HG03025 (cell line): ENCODE measurements at regions not wholly inside any gene's neighbourhood (a gene's known extent, or its start where the extent isn't known, plus 50 kb on each side); places are given as distances from the start of the nearest gene placed in this dataset.

Source experiments
- ATAC-seq: cut with Tn5 transposase; IDR thresholded peaks from one replicate; pipeline ENCODE4 v1.9.1; 2021; ENCODE audit warnings: mild to moderate bottlenecking, moderate library complexity; ENCODE audit not compliant: unreplicated experiment, low FRiP score

- ATAC-seq = no peak
Measured at GRCh38 chr9:82563841-82564240, 499.1 kb downstream of the RASEF start.

GRCh38 chr9:82565188-82565969 is 497.6 kb downstream of the RASEF start:
- ATAC-seq = no peak

GRCh38 chr9:82567953-82568352 is 495.0 kb downstream of the RASEF start:
- no peak for ATAC-seq

GRCh38 chr9:82570226-82570625 is 492.7 kb downstream of the RASEF start:
- no peak for ATAC-seq

- ATAC-seq = no peak
Measured at GRCh38 chr9:82571540-82571939, 491.4 kb downstream of the RASEF start.

GRCh38 chr9:82572146-82572545 is 490.8 kb downstream of the RASEF start:
- ATAC-seq = no peak

GRCh38 chr9:82574911-82575310 is 488.0 kb downstream of the RASEF start:
- ATAC-seq = no peak

GRCh38 chr9:82580921-82581320 is 482.0 kb downstream of the RASEF start:
- ATAC-seq = no peak

- no peak for ATAC-seq
Measured at GRCh38 chr9:82581516-82581915, 481.4 kb downstream of the RASEF start.

- no peak for ATAC-seq
Measured at GRCh38 chr9:82581935-82582334, 481.0 kb downstream of the RASEF start.

- ATAC-seq = no peak
Measured at GRCh38 chr9:82582693-82583092, 480.2 kb downstream of the RASEF start.

- no peak for ATAC-seq
Measured at GRCh38 chr9:82583524-82583923, 479.4 kb downstream of the RASEF start.

- no peak for ATAC-seq
Measured at GRCh38 chr9:82584349-82584863, 478.5 kb downstream of the RASEF start.

- no peak for ATAC-seq
Measured at GRCh38 chr9:82586918-82587356, 476.0 kb downstream of the RASEF start.

GRCh38 chr9:82588301-82589180 is 474.4 kb downstream of the RASEF start:
- ATAC-seq = no peak

- ATAC-seq = no peak
Measured at GRCh38 chr9:82590845-82591244, 472.1 kb downstream of the RASEF start.

- ATAC-seq = no peak
Measured at GRCh38 chr9:82593501-82593900, 469.4 kb downstream of the RASEF start.

GRCh38 chr9:82597241-82598203 is 465.4 kb downstream of the RASEF start:
- no peak for ATAC-seq

- ATAC-seq = no peak
Measured at GRCh38 chr9:82598241-82599039, 464.5 kb downstream of the RASEF start.
